Liver (tissue), 8 donors: ENCODE measurements at regions not wholly inside any gene's neighbourhood (a gene's known extent, or its start where the extent isn't known, plus 50 kb on each side); places are given as distances from the start of the nearest gene placed in this dataset.

ENCODE experiments used
- DNase-seq: peaks from one replicate; pipeline ENCODE4 v3.0.0-alpha.2; 2017; ENCODE audit warnings: low spot score
- H3K27ac ChIP-seq, 2 donors: one replicate each; pipeline ENCODE4 v1.7.0; 2013; ENCODE audit warnings: inconsistent platforms in 2 of 2, low read length in 2 of 2, control low read depth in 1 of 2, low read depth in 1 of 2, mild to moderate bottlenecking in 1 of 2
- H3K27me3 ChIP-seq, 4 donors: one replicate each; pipeline versions ENCODE4 v1.6.1 to v1.7.0; 2013; ENCODE audit warnings: low read length in 3 of 4, inconsistent platforms in 1 of 4, mild to moderate bottlenecking in 1 of 4, moderate library complexity in 1 of 4; ENCODE audit not compliant: control insufficient read depth in 4 of 4, insufficient read depth in 4 of 4
- H3K36me3 ChIP-seq, 4 donors: one replicate each; pipeline versions ENCODE4 v1.6.1 to v1.7.0; 2013; ENCODE audit warnings: low read length in 3 of 4, mild to moderate bottlenecking in 3 of 4, low read depth in 1 of 4, moderate library complexity in 1 of 4; ENCODE audit not compliant: control insufficient read depth in 4 of 4, insufficient read depth in 3 of 4
- H3K4me1 ChIP-seq, 4 donors: one replicate each; pipeline versions ENCODE4 v1.6.1 to v1.7.0; 2013; ENCODE audit warnings: low read length in 3 of 4, mild to moderate bottlenecking in 3 of 4, moderate library complexity in 1 of 4; ENCODE audit not compliant: control insufficient read depth in 4 of 4, insufficient read depth in 4 of 4
- H3K4me3 ChIP-seq, 3 donors: one replicate each; pipeline versions ENCODE4 v1.6.1 to v1.7.0; 2013; ENCODE audit warnings: low read length in 3 of 3, control low read depth in 1 of 3, low read depth in 1 of 3, mild to moderate bottlenecking in 1 of 3
- H3K9ac ChIP-seq, 2 donors: one replicate each; pipeline ENCODE4 v1.7.0; 2013; ENCODE audit warnings: low read length in 2 of 2, mild to moderate bottlenecking in 2 of 2, moderate library complexity in 2 of 2, control low read depth in 1 of 2, low read depth in 1 of 2
- H3K9me3 ChIP-seq, 4 donors: one replicate each; pipeline versions ENCODE4 v1.6.1 to v1.7.0; 2013; ENCODE audit warnings: low read length in 3 of 4; ENCODE audit not compliant: control insufficient read depth in 4 of 4
- EGR1 ChIP-seq, 2 donors: IDR thresholded peaks; 2 replicates each; pipeline ENCODE4 v1.6.1; 2016 to 2018; ENCODE audit warnings: antibody characterized with exemption in 2 of 2, low read depth in 2 of 2
- FOXA1 ChIP-seq: IDR thresholded peaks from 2 replicates; pipeline ENCODE4 v1.6.1; 2016; ENCODE audit warnings: antibody characterized with exemption
- FOXA2 ChIP-seq: IDR thresholded peaks from 2 replicates; pipeline ENCODE4 v1.6.1; 2016; ENCODE audit warnings: antibody characterized with exemption
- GABPA ChIP-seq, 2 donors: IDR thresholded peaks in 1 of 2; conservative IDR thresholded peaks in 1 of 2; 2 replicates each; pipeline ENCODE4 v1.6.1; 2016; ENCODE audit warnings: antibody characterized with exemption in 2 of 2, mild to moderate bottlenecking in 1 of 2, moderate library complexity in 1 of 2
- HNF4A ChIP-seq, 2 donors: conservative IDR thresholded peaks; 2 replicates each; pipeline ENCODE4 v1.6.1; 2016; ENCODE audit warnings: antibody characterized with exemption in 2 of 2, mild to moderate bottlenecking in 2 of 2
- HNF4G ChIP-seq: IDR thresholded peaks from 2 replicates; pipeline ENCODE4 v1.6.1; 2016; ENCODE audit warnings: antibody characterized with exemption
- JUND ChIP-seq, 2 donors: IDR thresholded peaks; 2 replicates each; pipeline ENCODE4 v1.6.1; 2016; ENCODE audit warnings: antibody characterized with exemption in 2 of 2
- NR2F2 ChIP-seq: IDR thresholded peaks from 2 replicates; pipeline ENCODE4 v1.6.1; 2016; ENCODE audit warnings: antibody characterized with exemption
- RAD21 ChIP-seq, 2 donors: IDR thresholded peaks; 2 replicates each; pipeline ENCODE4 v1.6.1; 2016; ENCODE audit warnings: antibody characterized with exemption in 2 of 2, mild to moderate bottlenecking in 2 of 2
- RXRA ChIP-seq, 2 donors: IDR thresholded peaks; 2 replicates each; pipeline ENCODE4 v1.6.1; 2017 to 2018; ENCODE audit warnings: antibody characterized with exemption in 2 of 2, mild to moderate bottlenecking in 1 of 2
- SP1 ChIP-seq: IDR thresholded peaks from 2 replicates; pipeline ENCODE4 v1.6.1; 2018; ENCODE audit warnings: antibody characterized with exemption, mild to moderate bottlenecking
- TAF1 ChIP-seq: conservative IDR thresholded peaks from 2 replicates; pipeline ENCODE4 v1.6.1; 2016; ENCODE audit warnings: antibody characterized with exemption, mild to moderate bottlenecking
- YY1 ChIP-seq: IDR thresholded peaks from 2 replicates; pipeline ENCODE4 v1.6.1; 2016; ENCODE audit warnings: antibody characterized with exemption, mild to moderate bottlenecking
- WGBS: extraction: QIAGEN DNeasy Blood & Tissue Kit; methylation state at CpG from one replicate; pipeline ENCODE4 v1.1.7; 2013; 5-methylcytosine and 5-hydroxymethylcytosine counted together
- TF ChIP-seq, protein P1 (sequence below): IDR thresholded peaks from 2 replicates; pipeline ENCODE4 v1.6.1; 2016; ENCODE audit warnings: antibody characterized with exemption
- TF ChIP-seq, protein P2 (sequence below): IDR thresholded peaks from 2 replicates; pipeline ENCODE4 v1.6.1; 2016; ENCODE audit warnings: antibody characterized with exemption, mild to moderate bottlenecking
- TF ChIP-seq, protein P3 (sequence below): IDR thresholded peaks from 2 replicates; pipeline ENCODE4 v1.6.1; 2016; ENCODE audit warnings: antibody characterized with exemption
- TF ChIP-seq, protein P4 (sequence below): fragments of 150-350 bp; IDR thresholded peaks from 2 replicates; pipeline ENCODE4 v1.5.1; 2017; ENCODE audit warnings: improper control_type of control experiment, low read depth, low read length; ENCODE audit not compliant: missing input control
- donor health status: healthy.
- donor health status: healthy.
- donor health status: healthy.
- donor health status: healthy.
- donor health status: healthy.

DNA sequence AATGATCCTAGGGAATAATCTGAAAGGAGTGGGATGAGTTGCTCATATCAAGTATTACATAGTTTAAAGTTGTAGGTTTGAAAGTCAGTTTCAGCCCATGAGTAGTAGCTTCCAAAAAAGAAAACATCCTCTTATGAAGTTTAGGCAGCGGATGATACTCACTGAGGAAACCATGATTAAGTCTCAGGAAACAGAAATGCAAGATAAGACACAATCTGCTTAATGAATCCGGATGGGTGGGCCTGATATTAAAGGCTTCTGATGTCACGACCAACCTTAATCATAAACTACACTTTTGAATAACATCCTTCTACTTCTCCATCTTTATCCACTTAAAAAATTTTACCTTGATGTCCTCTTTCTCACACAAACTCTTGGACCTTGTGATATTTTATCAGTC, 61.8 kb downstream of the S1PR1 start:
- WGBS: 63% methylated on average over 3 of the region's 3 CpGs
- Histone ChIP-seq H3K36me3 (no peaks in the 10 kb centered on the region), H3K27ac (no peak overlapping the region), H3K27me3 (no peaks in the 10 kb centered on the region), H3K9ac (no peak overlapping the region), H3K4me1 (no peaks in the 10 kb centered on the region), H3K4me3 (no peak overlapping the region), H3K9me3 (no peaks in the 10 kb centered on the region)
- no peak for DNase-seq
- TF ChIP-seq TAF1 (no peak), RAD21 (IDR thresholded peaks at IDR 0.05) (no peak), RXRA (IDR thresholded peaks at IDR 0.05) (no peak), NR2F2 (no peak), FOXA1 (no peak), EGR1 (IDR thresholded peaks at IDR 0.05; ENCODE audit: low read depth in 2 of 2) (no peak), JUND (IDR thresholded peaks at IDR 0.05) (no peak), GABPA (IDR thresholded peaks at IDR 0.05 in 1 of 2, conservative IDR thresholded peaks at IDR 0.05 in 1 of 2) (no peak)
- TF ChIP-seq, protein P1, sequence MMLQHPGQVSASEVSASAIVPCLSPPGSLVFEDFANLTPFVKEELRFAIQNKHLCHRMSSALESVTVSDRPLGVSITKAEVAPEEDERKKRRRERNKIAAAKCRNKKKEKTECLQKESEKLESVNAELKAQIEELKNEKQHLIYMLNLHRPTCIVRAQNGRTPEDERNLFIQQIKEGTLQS: no peak

DNA sequence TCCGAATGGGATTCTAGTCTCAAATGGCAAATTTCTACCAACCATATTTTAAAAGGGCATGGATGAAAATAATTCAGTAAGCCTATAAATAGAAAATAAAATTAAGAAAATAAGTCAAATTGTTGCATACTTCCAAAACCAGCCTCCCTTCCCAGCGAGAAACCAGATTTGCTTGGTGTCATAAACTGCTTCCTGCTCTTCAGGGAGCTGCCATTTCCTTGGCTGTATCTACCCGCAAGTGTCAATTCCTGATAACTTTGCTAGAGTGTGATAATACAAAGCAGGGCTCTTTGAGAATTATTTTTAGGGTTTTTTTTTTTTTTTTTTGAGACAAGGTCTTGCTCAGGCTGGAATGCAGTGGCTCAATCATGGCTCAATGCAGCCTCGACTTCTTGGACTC, 62.3 kb downstream of the S1PR1 start:
- TF ChIP-seq FOXA2 (no peak), RAD21 (IDR thresholded peaks at IDR 0.05) (no peak), EGR1 (IDR thresholded peaks at IDR 0.05; ENCODE audit: low read depth in 2 of 2) (no peak), FOXA1 (no peak), NR2F2 (no peak), HNF4G (no peak), SP1 (no peak), HNF4A (conservative IDR thresholded peaks at IDR 0.05) (no peak), GABPA (IDR thresholded peaks at IDR 0.05 in 1 of 2, conservative IDR thresholded peaks at IDR 0.05 in 1 of 2) (no peak), TAF1 (no peak)
- TF ChIP-seq, protein P1: no peak
- TF ChIP-seq, protein P2, sequence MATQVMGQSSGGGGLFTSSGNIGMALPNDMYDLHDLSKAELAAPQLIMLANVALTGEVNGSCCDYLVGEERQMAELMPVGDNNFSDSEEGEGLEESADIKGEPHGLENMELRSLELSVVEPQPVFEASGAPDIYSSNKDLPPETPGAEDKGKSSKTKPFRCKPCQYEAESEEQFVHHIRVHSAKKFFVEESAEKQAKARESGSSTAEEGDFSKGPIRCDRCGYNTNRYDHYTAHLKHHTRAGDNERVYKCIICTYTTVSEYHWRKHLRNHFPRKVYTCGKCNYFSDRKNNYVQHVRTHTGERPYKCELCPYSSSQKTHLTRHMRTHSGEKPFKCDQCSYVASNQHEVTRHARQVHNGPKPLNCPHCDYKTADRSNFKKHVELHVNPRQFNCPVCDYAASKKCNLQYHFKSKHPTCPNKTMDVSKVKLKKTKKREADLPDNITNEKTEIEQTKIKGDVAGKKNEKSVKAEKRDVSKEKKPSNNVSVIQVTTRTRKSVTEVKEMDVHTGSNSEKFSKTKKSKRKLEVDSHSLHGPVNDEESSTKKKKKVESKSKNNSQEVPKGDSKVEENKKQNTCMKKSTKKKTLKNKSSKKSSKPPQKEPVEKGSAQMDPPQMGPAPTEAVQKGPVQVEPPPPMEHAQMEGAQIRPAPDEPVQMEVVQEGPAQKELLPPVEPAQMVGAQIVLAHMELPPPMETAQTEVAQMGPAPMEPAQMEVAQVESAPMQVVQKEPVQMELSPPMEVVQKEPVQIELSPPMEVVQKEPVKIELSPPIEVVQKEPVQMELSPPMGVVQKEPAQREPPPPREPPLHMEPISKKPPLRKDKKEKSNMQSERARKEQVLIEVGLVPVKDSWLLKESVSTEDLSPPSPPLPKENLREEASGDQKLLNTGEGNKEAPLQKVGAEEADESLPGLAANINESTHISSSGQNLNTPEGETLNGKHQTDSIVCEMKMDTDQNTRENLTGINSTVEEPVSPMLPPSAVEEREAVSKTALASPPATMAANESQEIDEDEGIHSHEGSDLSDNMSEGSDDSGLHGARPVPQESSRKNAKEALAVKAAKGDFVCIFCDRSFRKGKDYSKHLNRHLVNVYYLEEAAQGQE: no peak
- TF ChIP-seq, protein P3, sequence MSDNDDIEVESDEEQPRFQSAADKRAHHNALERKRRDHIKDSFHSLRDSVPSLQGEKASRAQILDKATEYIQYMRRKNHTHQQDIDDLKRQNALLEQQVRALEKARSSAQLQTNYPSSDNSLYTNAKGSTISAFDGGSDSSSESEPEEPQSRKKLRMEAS: no peak
- H3K4me1 ChIP-seq: no peaks in the 10 kb centered on the region
- WGBS: 83% methylated on average over 4 of the region's 4 CpGs
- no peak overlapping the region for H3K9ac ChIP-seq
- no peaks in the 10 kb centered on the region for H3K36me3 ChIP-seq
- no peak for DNase-seq
- no peak overlapping the region for H3K4me3 ChIP-seq
- no peaks in the 10 kb centered on the region for H3K9me3 ChIP-seq
- H3K27me3 ChIP-seq: no peaks in the 10 kb centered on the region
- no peak overlapping the region for H3K27ac ChIP-seq

DNA sequence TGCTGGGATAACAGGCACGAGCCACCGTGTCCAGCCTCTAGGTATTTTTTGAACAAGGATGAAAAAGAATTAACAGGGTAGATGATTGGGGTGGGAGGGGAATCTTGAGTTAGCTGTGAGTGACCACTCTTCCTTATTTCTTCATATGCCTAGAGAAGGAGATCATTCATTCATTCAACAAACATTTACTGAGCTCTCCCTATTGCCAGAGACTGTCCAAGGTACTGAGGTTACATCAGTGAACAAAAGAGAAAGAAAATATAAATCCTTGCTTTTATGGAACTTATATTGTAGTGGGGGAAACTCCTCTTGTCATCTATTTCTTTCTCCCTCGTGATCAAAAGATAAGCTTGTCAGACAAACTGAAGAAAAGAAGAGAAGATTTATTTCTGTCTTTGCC, 62.9 kb downstream of the S1PR1 start:
- Histone ChIP-seq H3K27me3 (no peaks in the 10 kb centered on the region), H3K27ac (no peak overlapping the region), H3K4me3 (no peak overlapping the region), H3K9me3 (no peaks in the 10 kb centered on the region), H3K4me1 (no peaks in the 10 kb centered on the region), H3K9ac (no peak overlapping the region), H3K36me3 (no peaks in the 10 kb centered on the region)
- DNase-seq: no peak
- WGBS: 89% methylated on average over 3 of the region's 3 CpGs
- no peak for TF ChIP-seq FOXA2
- TF ChIP-seq, protein P1: no peak
- no peak for TF ChIP-seq EGR1 (IDR thresholded peaks at IDR 0.05; ENCODE audit: low read depth in 2 of 2)
- TF ChIP-seq, protein P4, sequence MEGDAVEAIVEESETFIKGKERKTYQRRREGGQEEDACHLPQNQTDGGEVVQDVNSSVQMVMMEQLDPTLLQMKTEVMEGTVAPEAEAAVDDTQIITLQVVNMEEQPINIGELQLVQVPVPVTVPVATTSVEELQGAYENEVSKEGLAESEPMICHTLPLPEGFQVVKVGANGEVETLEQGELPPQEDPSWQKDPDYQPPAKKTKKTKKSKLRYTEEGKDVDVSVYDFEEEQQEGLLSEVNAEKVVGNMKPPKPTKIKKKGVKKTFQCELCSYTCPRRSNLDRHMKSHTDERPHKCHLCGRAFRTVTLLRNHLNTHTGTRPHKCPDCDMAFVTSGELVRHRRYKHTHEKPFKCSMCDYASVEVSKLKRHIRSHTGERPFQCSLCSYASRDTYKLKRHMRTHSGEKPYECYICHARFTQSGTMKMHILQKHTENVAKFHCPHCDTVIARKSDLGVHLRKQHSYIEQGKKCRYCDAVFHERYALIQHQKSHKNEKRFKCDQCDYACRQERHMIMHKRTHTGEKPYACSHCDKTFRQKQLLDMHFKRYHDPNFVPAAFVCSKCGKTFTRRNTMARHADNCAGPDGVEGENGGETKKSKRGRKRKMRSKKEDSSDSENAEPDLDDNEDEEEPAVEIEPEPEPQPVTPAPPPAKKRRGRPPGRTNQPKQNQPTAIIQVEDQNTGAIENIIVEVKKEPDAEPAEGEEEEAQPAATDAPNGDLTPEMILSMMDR: no peak
- TF ChIP-seq, protein P2: no peak
- TF ChIP-seq, protein P3: no peak
- no peak for TF ChIP-seq HNF4A (conservative IDR thresholded peaks at IDR 0.05)
- TF ChIP-seq YY1: no peak
